GM12878 (cell line): ENCODE measurements at regions not wholly inside any gene's neighbourhood (a gene's known extent, or its start where the extent isn't known, plus 50 kb on each side); places are given as distances from the start of the nearest gene placed in this dataset.

Experiments used
- ATAC-seq: fragments of 200-7000 bp; cut with Tn5 transposase; 3 replicates; pipeline ENCODE4 v1.9.1; 2020; ENCODE audit warnings: mild to moderate bottlenecking, moderate library complexity
- BruUV-seq: library from RNA; stranded (reverse); fragments of 400-500 nt; replicated peaks from 2 replicates; lab custom pipeline; 2021; lab: Mats Ljungman, UMichigan
- CTCF ChIA-PET: fragments of 300-600 bp; sonication (Branson Sonifier 250); formaldehyde crosslinking; extraction: SDS; loops from one replicate; lab custom pipeline; 2021; ENCODE audit warnings: inconsistent platforms; lab: Yijun Ruan, JAX
- POLR2A ChIA-PET: fragments of 350-600 bp; formaldehyde crosslinking; extraction: SDS; loops from one replicate; lab custom pipeline; 2021; ENCODE audit warnings: inconsistent platforms; lab: Charles Lee
- RAD21 ChIA-PET: fragments of 300-600 bp; sonication (Branson Sonifier 250); formaldehyde crosslinking; loops from one replicate; lab custom pipeline; 2023; ENCODE audit warnings: antibody characterized with exemption; ENCODE audit not compliant: unreplicated experiment; lab: Charles Lee
- SMC1A ChIA-PET: fragments of 300-600 bp; sonication (Branson Sonifier 250); formaldehyde crosslinking; loops from one replicate; lab custom pipeline; 2023; ENCODE audit not compliant: unreplicated experiment, uncharacterized antibody; lab: Charles Lee
- DNase-seq: peaks from one replicate; pipeline ENCODE4 v3.0.0-alpha.2; 2011; ENCODE audit warnings: low read depth, low spot score
- FAIRE-seq: peaks from 3 replicates; lab custom pipeline; 2011; peaks lifted over from hg19 to GRCh38; lab: Jason Lieb, UNC
- H2AFZ ChIP-seq: 2 replicates; pipeline ENCODE4 v1.6.0; 2011; ENCODE audit warnings: low read depth, low read length, control low read depth; ENCODE audit not compliant: control insufficient read depth
- H3K27ac ChIP-seq: 2 replicates; pipeline ENCODE4 v1.5.1; 2011; ENCODE audit warnings: control low read depth; ENCODE audit not compliant: control insufficient read depth, insufficient read depth
- H3K27me3 ChIP-seq, 2 experiments: replicated peaks in 1 of 2; 2 replicates each; pipeline versions ENCODE4 v1.6.0 to v1.6.1; 2011; ENCODE audit warnings: low read length in 1 of 2; ENCODE audit not compliant: control insufficient read depth in 2 of 2, insufficient read depth in 2 of 2
- H3K36me3 ChIP-seq, 2 experiments: 2 replicates each; pipeline ENCODE4 v1.5.1; 2011; ENCODE audit warnings: low read length in 1 of 2; ENCODE audit not compliant: control insufficient read depth in 2 of 2, insufficient read depth in 2 of 2
- H3K4me1 ChIP-seq: 2 replicates; pipeline ENCODE4 v1.6.1; 2011; ENCODE audit warnings: mild to moderate bottlenecking, low read length, moderate library complexity, mixed read lengths; ENCODE audit not compliant: control insufficient read depth, insufficient read depth
- H3K4me2 ChIP-seq: 2 replicates; pipeline ENCODE4 v1.6.0; 2011; ENCODE audit warnings: control low read depth; ENCODE audit not compliant: control insufficient read depth, insufficient read depth
- H3K4me3 ChIP-seq: fragments of 200-600 bp; sonication (generic); 2 replicates; pipeline ENCODE4 v1.5.1; 2016
- H3K79me2 ChIP-seq: 2 replicates; pipeline ENCODE4 v1.6.0; 2011; ENCODE audit warnings: low read length; ENCODE audit not compliant: control insufficient read depth, insufficient read depth
- H3K9ac ChIP-seq: 2 replicates; pipeline ENCODE4 v1.8.0; 2011; ENCODE audit warnings: low read length, control low read depth, mixed read lengths; ENCODE audit not compliant: control insufficient read depth, insufficient read depth
- H3K9me3 ChIP-seq: replicated peaks from 3 replicates; pipeline ENCODE4 v1.5.1; 2011; ENCODE audit warnings: mild to moderate bottlenecking, low read length; ENCODE audit not compliant: control insufficient read depth, insufficient read depth
- H4K20me1 ChIP-seq: 2 replicates; pipeline ENCODE4 v1.6.0; 2011; ENCODE audit not compliant: control insufficient read depth, insufficient read depth
- ATF3 ChIP-seq: IDR thresholded peaks from 2 replicates; pipeline ENCODE4 v1.6.1; 2011; ENCODE audit warnings: low read depth, mild to moderate bottlenecking, low read length, moderate library complexity, borderline replicate concordance; ENCODE audit errors: extremely low read depth
- CBFB ChIP-seq: IDR thresholded peaks from 2 replicates; pipeline ENCODE4 v1.6.1; 2016; ENCODE audit warnings: antibody characterized with exemption, low read depth
- DPF2 ChIP-seq: fragments of 450-650 bp; IDR thresholded peaks from 2 replicates; pipeline ENCODE4 v1.6.1; 2017; ENCODE audit warnings: mild to moderate bottlenecking
- FOS ChIP-seq: IDR thresholded peaks from 3 replicates; pipeline ENCODE4 v1.6.1; 2011; ENCODE audit warnings: borderline replicate concordance; ENCODE audit not compliant: insufficient read length; ENCODE audit errors: extremely low read depth
- HCFC1 ChIP-seq: fragments of 150-350 bp; IDR thresholded peaks from 2 replicates; pipeline ENCODE4 v1.6.1; 2014; ENCODE audit warnings: low read length
- MYC ChIP-seq: IDR thresholded peaks from 2 replicates; pipeline ENCODE4 v1.6.1; 2011; ENCODE audit warnings: mild to moderate bottlenecking, low read length, moderate library complexity, inconsistent platforms; ENCODE audit not compliant: insufficient read depth, insufficient replicate concordance, insufficient read length, severe bottlenecking
- NBN ChIP-seq: fragments of 450-650 bp; IDR thresholded peaks from 2 replicates; pipeline ENCODE4 v1.6.1; 2016
- PAX8 ChIP-seq: fragments of 450-650 bp; IDR thresholded peaks from 2 replicates; pipeline ENCODE4 v1.6.1; 2017; ENCODE audit warnings: mild to moderate bottlenecking, moderate library complexity
- SIN3A ChIP-seq: IDR thresholded peaks from 2 replicates; pipeline ENCODE4 v1.6.1; 2012; ENCODE audit warnings: low read depth, low read length, improper control_type of control experiment
- SIX5 ChIP-seq: IDR thresholded peaks from 2 replicates; pipeline ENCODE4 v1.6.1; 2011; ENCODE audit warnings: mild to moderate bottlenecking, low read depth, low read length, moderate library complexity; ENCODE audit not compliant: severe bottlenecking
- SREBF1 ChIP-seq: IDR thresholded peaks from 2 replicates; pipeline ENCODE4 v1.6.1; 2012; ENCODE audit warnings: mild to moderate bottlenecking, low read length
- SUZ12 ChIP-seq: fragments of 200-600 bp; sonication (generic); IDR thresholded peaks from one replicate; pipeline ENCODE4 v1.6.1; 2018; ENCODE audit warnings: antibody characterized with exemption, mild to moderate bottlenecking; ENCODE audit not compliant: unreplicated experiment
- TAF1 ChIP-seq: IDR thresholded peaks from 2 replicates; pipeline ENCODE4 v1.6.1; 2011; ENCODE audit warnings: mild to moderate bottlenecking, low read depth, low read length, borderline replicate concordance
- ZZZ3 ChIP-seq: IDR thresholded peaks from 2 replicates; pipeline ENCODE4 v1.6.1; 2011; ENCODE audit warnings: low read depth; ENCODE audit not compliant: control insufficient read depth, insufficient read length
- WGBS: methylation state at CpG from one replicate; pipeline ENCODE4 v1.1.6; 2016; ENCODE audit warnings: low lambda C conversion rate; ENCODE audit not compliant: insufficient replicate concordance, insufficient coverage; ENCODE audit errors: missing lambda C conversion rate; 5-methylcytosine and 5-hydroxymethylcytosine counted together
- in situ Hi-C: fragments of 300-500 bp; cut with MboI; formaldehyde crosslinking; loops from 9 replicates; pipeline ENCODE4 v1.14.3; 2018; ENCODE audit warnings: mixed read lengths
- intact Hi-C: fragments of 100-400 bp; cut with micrococcal nuclease; formaldehyde crosslinking; loops from one replicate; pipeline ENCODE4 v1.14.2; 2022; ENCODE audit not compliant: unreplicated experiment
- TF ChIP-seq, protein P1 (sequence below): fragments of 450-650 bp; IDR thresholded peaks from 2 replicates; pipeline ENCODE4 v1.6.1; 2017; ENCODE audit warnings: mild to moderate bottlenecking, low read depth, inconsistent platforms; ENCODE audit not compliant: poor library complexity, severe bottlenecking
- TF ChIP-seq, protein P2 (sequence below): fragments of 450-650 bp; IDR thresholded peaks from 2 replicates; pipeline ENCODE4 v1.6.1; 2016; ENCODE audit warnings: mild to moderate bottlenecking
- TF ChIP-seq, protein P3 (sequence below): fragments of 450-650 bp; formaldehyde crosslinking; IDR thresholded peaks from 2 replicates; pipeline ENCODE4 v1.4.0; 2022; ENCODE audit warnings: mild to moderate bottlenecking, moderate library complexity

- TF ChIP-seq SIX5, result no peak
- no peak for TF ChIP-seq FOS
- TF ChIP-seq, protein P1, sequence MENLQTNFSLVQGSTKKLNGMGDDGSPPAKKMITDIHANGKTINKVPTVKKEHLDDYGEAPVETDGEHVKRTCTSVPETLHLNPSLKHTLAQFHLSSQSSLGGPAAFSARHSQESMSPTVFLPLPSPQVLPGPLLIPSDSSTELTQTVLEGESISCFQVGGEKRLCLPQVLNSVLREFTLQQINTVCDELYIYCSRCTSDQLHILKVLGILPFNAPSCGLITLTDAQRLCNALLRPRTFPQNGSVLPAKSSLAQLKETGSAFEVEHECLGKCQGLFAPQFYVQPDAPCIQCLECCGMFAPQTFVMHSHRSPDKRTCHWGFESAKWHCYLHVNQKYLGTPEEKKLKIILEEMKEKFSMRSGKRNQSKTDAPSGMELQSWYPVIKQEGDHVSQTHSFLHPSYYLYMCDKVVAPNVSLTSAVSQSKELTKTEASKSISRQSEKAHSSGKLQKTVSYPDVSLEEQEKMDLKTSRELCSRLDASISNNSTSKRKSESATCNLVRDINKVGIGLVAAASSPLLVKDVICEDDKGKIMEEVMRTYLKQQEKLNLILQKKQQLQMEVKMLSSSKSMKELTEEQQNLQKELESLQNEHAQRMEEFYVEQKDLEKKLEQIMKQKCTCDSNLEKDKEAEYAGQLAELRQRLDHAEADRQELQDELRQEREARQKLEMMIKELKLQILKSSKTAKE, result no peak
- TF ChIP-seq NBN, result no peak
- TF ChIP-seq SREBF1, result no peak
- TF ChIP-seq CBFB, result no peak
- no peak for TF ChIP-seq TAF1
- no peak for TF ChIP-seq ATF3
- TF ChIP-seq, protein P2, sequence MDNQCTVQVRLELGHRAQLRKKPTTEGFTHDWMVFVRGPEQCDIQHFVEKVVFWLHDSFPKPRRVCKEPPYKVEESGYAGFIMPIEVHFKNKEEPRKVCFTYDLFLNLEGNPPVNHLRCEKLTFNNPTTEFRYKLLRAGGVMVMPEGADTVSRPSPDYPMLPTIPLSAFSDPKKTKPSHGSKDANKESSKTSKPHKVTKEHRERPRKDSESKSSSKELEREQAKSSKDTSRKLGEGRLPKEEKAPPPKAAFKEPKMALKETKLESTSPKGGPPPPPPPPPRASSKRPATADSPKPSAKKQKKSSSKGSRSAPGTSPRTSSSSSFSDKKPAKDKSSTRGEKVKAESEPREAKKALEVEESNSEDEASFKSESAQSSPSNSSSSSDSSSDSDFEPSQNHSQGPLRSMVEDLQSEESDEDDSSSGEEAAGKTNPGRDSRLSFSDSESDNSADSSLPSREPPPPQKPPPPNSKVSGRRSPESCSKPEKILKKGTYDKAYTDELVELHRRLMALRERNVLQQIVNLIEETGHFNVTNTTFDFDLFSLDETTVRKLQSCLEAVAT, result no peak
Measured at GRCh38 chr5:9698125-9698826, 68.1 kb upstream of the TAS2R1 start (continued).

DNA sequence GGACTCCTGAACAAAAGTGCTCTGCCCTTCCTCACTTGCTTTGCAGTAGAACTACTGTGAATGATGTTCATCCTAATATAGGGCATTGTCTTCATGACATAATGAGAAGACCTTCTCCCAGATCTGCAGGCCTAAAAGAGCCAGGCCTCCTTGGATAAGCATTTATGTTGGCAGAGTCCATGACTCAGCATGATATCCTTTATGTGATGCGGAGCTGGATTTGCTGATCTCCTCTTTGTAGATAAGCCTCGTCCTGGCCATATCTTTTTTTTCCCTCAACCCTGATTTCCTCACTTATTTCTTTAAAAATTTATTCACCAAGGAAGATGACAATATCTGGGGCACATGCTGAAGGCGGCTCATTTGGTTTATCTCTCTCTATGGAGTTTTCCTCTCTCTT lies 62.4 kb upstream of the TAS2R1 start:
- CTCF ChIA-PET, result no interaction called here
- RAD21 ChIA-PET, result interaction anchor here (0.6 kb wide), 1 partner anchor 137 kb away, joined by 3 read pairs; no protein-coding TSS in a partner anchor
- TF ChIP-seq TAF1 (no peak), HCFC1 (no peak), PAX8 (no peak), SUZ12 (no peak), MYC (no peak), SIN3A (no peak), ZZZ3 (no peak), DPF2 (no peak)
- TF ChIP-seq, protein P3, sequence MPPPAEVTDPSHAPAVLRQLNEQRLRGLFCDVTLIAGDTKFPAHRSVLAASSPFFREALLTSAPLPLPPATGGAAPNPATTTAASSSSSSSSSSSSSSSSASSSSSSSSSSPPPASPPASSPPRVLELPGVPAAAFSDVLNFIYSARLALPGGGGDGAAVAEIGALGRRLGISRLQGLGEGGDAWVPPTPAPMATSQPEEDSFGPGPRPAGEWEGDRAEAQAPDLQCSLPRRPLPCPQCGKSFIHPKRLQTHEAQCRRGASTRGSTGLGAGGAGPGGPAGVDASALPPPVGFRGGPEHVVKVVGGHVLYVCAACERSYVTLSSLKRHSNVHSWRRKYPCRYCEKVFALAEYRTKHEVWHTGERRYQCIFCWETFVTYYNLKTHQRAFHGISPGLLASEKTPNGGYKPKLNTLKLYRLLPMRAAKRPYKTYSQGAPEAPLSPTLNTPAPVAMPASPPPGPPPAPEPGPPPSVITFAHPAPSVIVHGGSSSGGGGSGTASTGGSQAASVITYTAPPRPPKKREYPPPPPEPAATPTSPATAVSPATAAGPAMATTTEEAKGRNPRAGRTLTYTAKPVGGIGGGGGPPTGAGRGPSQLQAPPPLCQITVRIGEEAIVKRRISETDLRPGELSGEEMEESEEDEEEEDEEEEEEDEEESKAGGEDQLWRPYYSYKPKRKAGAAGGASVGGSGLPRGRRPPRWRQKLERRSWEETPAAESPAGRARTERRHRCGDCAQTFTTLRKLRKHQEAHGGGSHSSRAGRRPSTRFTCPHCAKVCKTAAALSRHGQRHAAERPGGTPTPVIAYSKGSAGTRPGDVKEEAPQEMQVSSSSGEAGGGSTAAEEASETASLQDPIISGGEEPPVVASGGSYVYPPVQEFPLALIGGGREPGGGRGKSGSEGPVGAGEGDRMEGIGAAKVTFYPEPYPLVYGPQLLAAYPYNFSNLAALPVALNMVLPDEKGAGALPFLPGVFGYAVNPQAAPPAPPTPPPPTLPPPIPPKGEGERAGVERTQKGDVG, result no peak

More for the DNA sequence above, 62.4 kb upstream of the TAS2R1 start:
- no peak overlapping the region for H3K4me2 ChIP-seq
- ATAC-seq (no peak), FAIRE-seq (no peak), DNase-seq (no peak)
- WGBS, result 33% methylated on average over 3 of the region's 3 CpGs
- in situ Hi-C loops, result no loop called here
- ChIA-PET POLR2A (no interaction called here), SMC1A (no interaction called here)
- no peak overlapping the region for H2AFZ ChIP-seq
- no peaks in the 10 kb centered on the region; a peak in 1 of 4 replicates for H3K27me3 ChIP-seq
- no peaks in the 10 kb centered on the region for H3K79me2 ChIP-seq
- no peak overlapping the region for H3K9ac ChIP-seq
- intact Hi-C loops, result no loop called here
- H3K4me3 ChIP-seq, result no peak overlapping the region
- H3K36me3 ChIP-seq, result no peaks in the 10 kb centered on the region
- H3K9me3 ChIP-seq, result no peaks in the 10 kb centered on the region
- no peaks in the 10 kb centered on the region for H3K4me1 ChIP-seq
- H3K27ac ChIP-seq, result no peak overlapping the region
- no TSS peak for BruUV-seq
- H4K20me1 ChIP-seq, result no peaks in the 10 kb centered on the region
